ENCODE measurements at regions not wholly inside any gene's neighbourhood (a gene's known extent, or its start where the extent isn't known, plus 50 kb on each side); places are given as distances from the start of the nearest gene placed in this dataset.

- no peaks in the 10 kb centered on the region for H3K9me3 Mint-ChIP-seq
- H3K36me3 Mint-ChIP-seq, result no peaks in the 10 kb centered on the region
- H3K4me3 Mint-ChIP-seq, result no peak overlapping the region
- TF ChIP-seq, protein P1, sequence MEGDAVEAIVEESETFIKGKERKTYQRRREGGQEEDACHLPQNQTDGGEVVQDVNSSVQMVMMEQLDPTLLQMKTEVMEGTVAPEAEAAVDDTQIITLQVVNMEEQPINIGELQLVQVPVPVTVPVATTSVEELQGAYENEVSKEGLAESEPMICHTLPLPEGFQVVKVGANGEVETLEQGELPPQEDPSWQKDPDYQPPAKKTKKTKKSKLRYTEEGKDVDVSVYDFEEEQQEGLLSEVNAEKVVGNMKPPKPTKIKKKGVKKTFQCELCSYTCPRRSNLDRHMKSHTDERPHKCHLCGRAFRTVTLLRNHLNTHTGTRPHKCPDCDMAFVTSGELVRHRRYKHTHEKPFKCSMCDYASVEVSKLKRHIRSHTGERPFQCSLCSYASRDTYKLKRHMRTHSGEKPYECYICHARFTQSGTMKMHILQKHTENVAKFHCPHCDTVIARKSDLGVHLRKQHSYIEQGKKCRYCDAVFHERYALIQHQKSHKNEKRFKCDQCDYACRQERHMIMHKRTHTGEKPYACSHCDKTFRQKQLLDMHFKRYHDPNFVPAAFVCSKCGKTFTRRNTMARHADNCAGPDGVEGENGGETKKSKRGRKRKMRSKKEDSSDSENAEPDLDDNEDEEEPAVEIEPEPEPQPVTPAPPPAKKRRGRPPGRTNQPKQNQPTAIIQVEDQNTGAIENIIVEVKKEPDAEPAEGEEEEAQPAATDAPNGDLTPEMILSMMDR (conservative IDR thresholded peaks at IDR 0.05), result no peak
- peaks cover 4% of the 10 kb centered on the region for H3K4me1 Mint-ChIP-seq (ENCODE audit: unreplicated experiment)
- H3K27ac Mint-ChIP-seq, result no peak overlapping the region
- no peak for DNase-seq (ENCODE audit: extremely low spot score, unreplicated experiment)
- H3K27me3 Mint-ChIP-seq, result no peaks in the 10 kb centered on the region
Observed at GRCh38 chr3:145519398-145520047, 641.5 kb downstream of the PLOD2 start.

DNA sequence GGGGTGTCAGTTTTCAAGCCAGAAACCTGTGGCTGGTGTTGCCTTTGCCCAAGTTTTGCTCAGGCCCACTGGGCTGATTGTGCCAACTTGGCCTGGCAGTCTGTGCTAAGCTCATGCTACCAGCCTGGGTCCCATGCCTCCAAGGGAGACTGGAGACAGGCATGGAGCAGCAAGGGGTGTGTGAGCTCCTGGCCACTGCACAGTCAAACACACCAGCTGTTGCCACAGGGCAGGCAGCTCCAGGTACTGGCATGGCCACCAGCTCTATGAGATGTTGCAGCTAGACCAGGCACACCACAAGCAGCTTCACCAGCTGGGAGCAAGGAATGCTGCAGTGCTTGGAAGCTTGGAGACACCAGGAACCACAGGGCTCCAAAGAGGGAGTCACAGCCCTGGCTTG lies 638.8 kb downstream of the PLOD2 start:
- Mint-ChIP-seq H3K4me3 (no peak overlapping the region), H3K4me1 (ENCODE audit: unreplicated experiment) (peaks cover 4% of the 10 kb centered on the region)
- DNase-seq (ENCODE audit: extremely low spot score, unreplicated experiment), result no peak

GRCh38 chr3:145522893-145523651 lies 637.9 kb downstream of the PLOD2 start:
- no peaks in the 10 kb centered on the region for H3K36me3 Mint-ChIP-seq
- H3K27me3 Mint-ChIP-seq, result no peaks in the 10 kb centered on the region
- H3K27ac Mint-ChIP-seq, result no peak overlapping the region
- TF ChIP-seq, protein P1 (conservative IDR thresholded peaks at IDR 0.05), result no peak
- H3K4me3 Mint-ChIP-seq, result no peak overlapping the region
- H3K4me1 Mint-ChIP-seq (ENCODE audit: unreplicated experiment), result peaks cover 4% of the 10 kb centered on the region
- H3K9me3 Mint-ChIP-seq, result no peaks in the 10 kb centered on the region
- no peak for DNase-seq (ENCODE audit: extremely low spot score, unreplicated experiment)

More for the DNA sequence above, 638.8 kb downstream of the PLOD2 start:
- H3K27ac Mint-ChIP-seq, result no peak overlapping the region
- H3K9me3 Mint-ChIP-seq, result no peaks in the 10 kb centered on the region
- no peaks in the 10 kb centered on the region for H3K36me3 Mint-ChIP-seq
- TF ChIP-seq, protein P1 (conservative IDR thresholded peaks at IDR 0.05), result no peak
- H3K27me3 Mint-ChIP-seq, result no peaks in the 10 kb centered on the region

DNA sequence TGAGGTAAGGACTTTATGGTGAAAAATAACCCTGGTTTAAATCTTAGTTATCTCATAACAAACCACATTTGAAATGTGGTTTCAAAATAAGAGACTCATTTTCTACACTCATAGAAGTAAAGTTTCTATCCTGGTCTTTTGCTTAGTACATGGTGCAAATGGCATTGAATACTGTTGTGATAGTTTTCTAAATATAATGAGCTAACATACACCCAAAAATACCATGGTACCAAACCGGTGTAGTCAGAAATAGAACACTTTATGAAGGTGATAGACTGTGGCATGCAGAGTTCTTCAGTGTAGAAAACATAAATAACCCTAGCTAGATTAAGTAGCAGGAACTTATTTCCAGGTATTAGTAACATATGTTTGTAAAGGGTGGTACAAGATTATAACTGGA lies 629.4 kb downstream of the PLOD2 start:
- no peaks in the 10 kb centered on the region for H3K9me3 Mint-ChIP-seq
- H3K4me3 Mint-ChIP-seq, result no peak overlapping the region
- no peak overlapping the region for H3K27ac Mint-ChIP-seq
- TF ChIP-seq, protein P1 (conservative IDR thresholded peaks at IDR 0.05), result no peak
- H3K4me1 Mint-ChIP-seq (ENCODE audit: unreplicated experiment), result no peaks in the 10 kb centered on the region
- no peak for DNase-seq (ENCODE audit: extremely low spot score, unreplicated experiment)
- H3K27me3 Mint-ChIP-seq, result no peaks in the 10 kb centered on the region
- H3K36me3 Mint-ChIP-seq, result no peaks in the 10 kb centered on the region

DNA sequence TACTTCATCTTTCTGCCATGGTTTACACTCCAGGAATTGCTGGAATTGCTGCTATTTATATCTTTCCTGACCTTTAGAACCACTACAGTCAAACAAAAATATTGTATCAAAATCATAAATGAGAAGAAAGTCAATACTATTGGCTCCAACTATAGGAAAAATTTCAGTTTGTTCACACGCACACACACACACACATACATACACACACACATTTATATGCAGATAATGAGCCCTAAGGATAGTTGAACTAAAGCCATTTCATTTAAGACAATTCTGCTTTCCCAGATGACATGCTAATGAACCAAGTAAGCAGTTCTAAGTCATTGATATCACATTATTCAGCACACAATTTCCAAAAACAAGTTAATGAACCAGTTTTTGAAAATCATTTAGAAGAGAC lies 627.3 kb downstream of the PLOD2 start:
- no peak for DNase-seq (ENCODE audit: extremely low spot score, unreplicated experiment)
- Mint-ChIP-seq H3K36me3 (no peaks in the 10 kb centered on the region), H3K4me1 (ENCODE audit: unreplicated experiment) (no peaks in the 10 kb centered on the region), H3K4me3 (no peak overlapping the region), H3K9me3 (no peaks in the 10 kb centered on the region), H3K27me3 (no peaks in the 10 kb centered on the region), H3K27ac (no peak overlapping the region)
- TF ChIP-seq, protein P1 (conservative IDR thresholded peaks at IDR 0.05), result no peak
